ENCODE measurements at regions not wholly inside any gene's neighbourhood (a gene's known extent, or its start where the extent isn't known, plus 50 kb on each side); places are given as distances from the start of the nearest gene placed in this dataset.

DNA sequence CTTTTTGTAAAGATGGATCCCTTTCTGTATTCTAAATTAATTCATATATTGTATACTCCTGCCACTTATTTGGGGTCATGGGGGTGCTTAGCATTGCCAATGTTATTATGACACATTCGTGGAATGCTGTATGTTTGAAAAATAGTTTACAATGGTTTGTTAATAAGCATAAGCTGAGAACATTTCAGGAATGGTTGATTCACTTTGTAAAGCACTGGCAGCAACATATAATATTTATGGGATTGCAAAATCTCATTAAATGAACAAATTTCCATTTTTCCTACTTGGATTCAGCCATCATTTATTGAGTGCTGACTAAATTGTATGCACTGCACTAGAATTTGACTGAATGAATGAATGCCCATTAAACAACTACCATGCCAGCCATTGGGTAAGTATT, 215.2 kb upstream of the KLF4 start:
- in situ Hi-C loops (cut with MboI; ENCODE audit: low sequenced_read_pairs), result no loop called here

DNA sequence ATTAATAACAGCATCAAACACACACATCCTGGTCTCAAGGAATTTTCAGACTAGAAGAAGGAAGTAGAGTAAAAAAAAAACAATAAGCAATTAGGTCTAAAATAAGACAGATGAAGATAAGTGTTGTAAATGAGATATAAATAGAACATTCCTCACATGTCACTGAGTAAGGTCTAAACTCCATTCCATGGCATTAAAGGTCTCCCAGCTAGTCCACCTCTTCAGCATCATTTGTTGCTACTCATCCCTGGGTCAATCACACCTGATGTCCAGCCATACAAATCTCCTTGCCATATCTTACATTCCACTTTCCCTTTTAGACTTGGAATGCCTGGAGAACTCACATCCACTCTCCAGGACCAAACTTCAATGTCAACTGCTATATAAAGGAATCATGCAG, 214.1 kb upstream of the KLF4 start:
- in situ Hi-C loops (cut with MboI; ENCODE audit: low sequenced_read_pairs), result no loop called here

DNA sequence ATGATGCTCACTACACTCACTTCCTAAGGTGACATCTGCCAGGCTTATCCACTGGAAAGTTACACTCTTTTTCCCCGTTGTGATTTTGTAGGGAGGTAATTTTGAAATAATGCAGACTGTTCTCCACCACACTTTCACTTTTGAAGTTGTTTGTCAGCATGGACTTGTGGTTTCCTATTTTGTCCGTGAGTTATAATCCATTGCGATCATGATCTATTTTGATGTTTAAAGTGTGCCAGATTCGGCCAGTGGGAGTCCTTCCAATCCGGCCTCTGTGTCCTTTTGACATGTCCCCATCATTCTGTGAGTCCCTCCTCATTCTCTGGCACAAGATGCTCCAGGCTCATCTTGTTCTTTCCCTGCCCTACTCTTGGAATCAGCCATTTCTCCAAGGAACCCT, 211.3 kb upstream of the KLF4 start:
- in situ Hi-C loops (cut with MboI; ENCODE audit: low sequenced_read_pairs), result no loop called here

DNA sequence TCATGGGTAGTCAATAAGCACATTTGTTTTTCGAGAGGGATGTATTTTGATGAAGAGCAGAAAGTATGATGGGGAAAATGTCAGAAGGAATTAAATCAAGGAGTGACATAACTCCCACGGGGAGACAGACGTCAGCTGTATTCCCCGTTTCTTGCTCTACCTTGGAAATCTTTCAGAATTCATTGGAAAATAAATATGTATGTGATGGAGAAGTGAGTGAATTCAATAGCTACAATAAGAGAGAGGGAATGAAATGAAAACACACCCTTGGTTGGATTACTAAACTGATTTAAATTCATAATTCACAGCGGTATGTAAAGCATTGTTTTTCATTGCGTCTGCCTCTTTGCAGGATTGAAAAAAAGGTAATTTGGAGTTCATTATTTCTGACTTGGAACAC, 209.7 kb upstream of the KLF4 start:
- in situ Hi-C loops (cut with MboI; ENCODE audit: low sequenced_read_pairs), result no loop called here

DNA sequence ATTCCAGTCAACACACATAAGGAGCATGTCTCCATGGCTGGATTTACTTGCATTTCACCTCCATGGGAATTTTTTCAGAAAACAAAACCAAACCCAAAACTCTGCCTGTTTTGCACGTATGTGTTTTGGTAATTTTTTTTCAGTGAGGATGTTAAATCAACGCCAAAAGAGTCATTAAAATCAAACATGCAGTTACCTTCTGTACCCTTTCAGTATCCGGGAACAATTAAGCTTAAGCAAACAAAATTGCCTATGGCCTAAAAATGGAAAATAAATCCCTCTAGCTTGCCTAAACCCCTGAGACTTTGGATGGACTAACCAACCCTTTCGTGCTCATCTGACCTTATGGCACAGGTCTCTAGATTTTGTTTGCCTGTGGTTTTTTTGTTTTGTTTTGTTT, 209.2 kb upstream of the KLF4 start:
- in situ Hi-C loops (cut with MboI; ENCODE audit: low sequenced_read_pairs), result no loop called here

DNA sequence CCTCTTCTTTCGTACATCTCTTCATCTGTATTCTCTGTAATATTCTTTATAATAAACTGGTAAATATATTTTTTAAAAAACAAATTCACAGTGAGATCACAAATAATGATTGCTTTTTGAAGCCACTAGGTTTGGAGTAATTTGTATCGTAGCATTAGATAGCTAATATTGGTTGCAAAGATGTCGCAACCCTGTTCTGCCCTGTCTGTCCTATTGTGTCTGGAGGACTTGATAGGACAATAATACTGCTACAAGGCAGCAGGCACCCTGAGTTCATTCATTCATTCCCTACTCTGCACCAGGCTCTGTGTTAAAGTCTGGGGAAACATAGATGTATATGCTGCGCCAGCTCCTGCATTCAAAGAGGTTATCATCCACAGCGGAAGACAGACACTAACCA, 206.7 kb upstream of the KLF4 start:
- in situ Hi-C loops (cut with MboI; ENCODE audit: low sequenced_read_pairs), result no loop called here

DNA sequence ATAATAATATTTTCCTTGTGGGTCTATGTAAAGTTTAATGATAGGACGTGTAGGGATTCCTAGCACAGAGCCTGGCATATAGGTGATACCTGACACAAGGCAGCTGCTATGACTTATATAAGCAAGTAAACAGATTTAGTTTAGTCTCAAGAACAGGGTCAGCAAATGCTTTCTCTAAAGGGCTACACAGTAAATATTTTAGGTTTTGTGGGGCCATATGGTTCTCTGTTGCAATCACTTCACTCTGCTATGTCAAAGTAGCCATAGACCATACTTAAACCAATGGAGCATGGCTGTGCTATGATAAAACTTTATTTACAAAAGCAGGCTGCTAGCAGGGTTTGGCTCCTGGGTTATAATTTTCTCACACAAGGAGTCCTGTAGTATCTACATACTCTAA, 204.8 kb upstream of the KLF4 start:
- in situ Hi-C loops (cut with MboI; ENCODE audit: low sequenced_read_pairs), result no loop called here

DNA sequence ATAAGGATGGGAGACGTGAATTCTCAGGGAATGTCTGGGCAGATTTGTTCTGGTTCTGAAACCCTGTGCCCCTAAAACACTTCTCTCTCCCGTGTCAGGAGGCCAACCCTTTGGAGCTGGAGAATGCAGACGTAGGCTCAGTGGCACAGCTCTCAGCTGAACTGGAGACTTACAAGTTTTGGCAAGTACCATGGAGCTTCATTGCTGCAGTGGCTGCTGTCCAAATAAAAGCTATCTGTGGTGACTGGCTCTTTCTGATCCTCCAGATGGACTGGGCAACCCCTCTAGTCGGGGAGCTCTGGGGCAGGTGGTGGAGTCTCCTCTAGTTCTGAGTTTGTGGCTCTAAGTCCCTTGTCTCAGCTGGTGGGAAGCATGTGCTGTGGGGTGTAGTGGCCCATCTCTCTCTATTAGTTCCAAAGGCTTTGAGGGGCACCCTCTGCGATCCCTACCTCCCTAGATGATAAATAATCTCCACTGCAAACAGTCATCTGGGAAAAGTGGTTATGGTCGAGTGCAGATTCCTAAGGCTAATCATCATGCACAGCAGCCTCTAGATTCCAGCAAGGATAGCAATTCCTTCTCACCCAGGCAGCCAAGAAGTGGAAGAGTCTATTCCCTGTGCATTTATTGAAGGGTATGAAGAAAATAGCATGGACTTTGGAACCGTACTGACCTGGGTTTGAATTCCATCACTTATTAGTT, 204.2 kb upstream of the KLF4 start:
- in situ Hi-C loops (cut with MboI; ENCODE audit: low sequenced_read_pairs), result no loop called here

DNA sequence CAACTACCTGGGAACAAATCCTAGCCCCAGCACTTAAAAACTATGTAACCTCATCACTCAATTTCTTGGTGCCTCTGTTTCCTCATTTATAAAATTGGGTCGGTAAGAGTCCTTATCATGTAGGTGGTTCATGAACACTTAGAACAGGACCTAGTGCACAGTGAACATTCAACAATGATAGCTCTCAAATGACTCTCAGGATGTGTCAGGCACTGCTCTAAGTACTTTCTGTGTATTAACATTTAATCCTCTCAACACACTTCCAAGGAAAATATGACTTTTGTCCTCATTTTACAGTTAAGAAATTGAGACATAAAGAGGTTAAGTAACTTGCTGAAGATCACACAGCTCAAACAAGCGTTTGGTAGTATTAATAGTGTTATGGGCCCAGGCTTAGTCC, 202.1 kb upstream of the KLF4 start:
- in situ Hi-C loops (cut with MboI; ENCODE audit: low sequenced_read_pairs), result no loop called here

DNA sequence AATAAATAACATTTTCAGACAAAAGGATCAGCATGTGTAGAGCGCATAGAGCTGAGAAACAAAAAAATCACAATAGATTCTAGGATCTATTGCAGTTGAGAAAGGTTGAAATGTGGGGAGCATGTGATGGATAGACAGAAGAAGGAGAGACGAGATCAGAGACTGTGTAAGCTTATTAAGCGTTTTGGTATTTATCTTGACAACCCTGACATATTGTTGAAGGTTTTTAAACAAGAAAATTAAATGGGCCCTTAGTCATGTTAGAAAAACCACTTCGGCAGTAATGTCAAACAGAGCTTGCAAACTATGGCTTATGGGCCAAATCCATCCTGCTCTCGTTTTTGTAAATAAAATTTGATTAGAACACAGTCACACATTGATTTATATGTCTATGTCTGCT, 200.5 kb upstream of the KLF4 start:
- in situ Hi-C loops (cut with MboI; ENCODE audit: low sequenced_read_pairs), result no loop called here

DNA sequence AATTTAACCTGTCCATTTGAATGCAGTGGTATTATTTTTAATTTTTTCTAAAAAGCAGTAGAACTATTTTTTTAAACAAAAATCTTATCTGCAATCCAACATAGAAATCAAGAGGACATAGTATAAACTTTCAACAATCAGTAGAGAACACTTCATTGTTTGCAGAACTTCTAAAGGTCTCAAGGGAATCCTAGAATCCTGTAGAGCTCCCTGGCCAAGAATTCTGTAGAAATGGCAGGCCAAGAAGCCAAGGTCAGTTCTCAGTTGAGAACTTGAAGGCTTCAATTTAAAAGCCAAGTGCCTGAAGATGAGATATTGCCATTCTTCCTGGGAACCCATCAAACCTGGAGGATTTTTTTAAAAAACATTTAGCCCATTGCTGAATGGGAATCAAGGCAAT, 199.2 kb upstream of the KLF4 start:
- in situ Hi-C loops (cut with MboI; ENCODE audit: low sequenced_read_pairs), result no loop called here

DNA sequence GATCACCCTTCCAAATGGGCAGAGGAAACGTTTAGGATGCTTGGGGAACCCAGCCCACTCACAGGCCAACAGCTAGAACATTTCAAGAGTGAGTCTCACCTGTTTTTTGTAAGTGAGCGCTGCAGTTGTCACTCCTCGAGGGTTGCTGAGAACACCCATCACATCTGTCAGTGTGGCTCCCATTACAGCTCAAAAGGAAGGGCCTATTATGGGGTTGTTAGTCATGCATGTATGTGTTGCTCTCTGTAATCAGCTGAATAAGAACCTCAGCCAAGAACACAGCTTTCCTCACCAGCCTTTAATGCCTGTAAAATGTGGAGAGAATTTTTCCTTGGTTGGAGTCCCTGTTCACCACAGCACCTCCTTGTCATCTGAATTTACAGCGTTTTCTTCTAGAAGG, 196.3 kb upstream of the KLF4 start:
- in situ Hi-C loops (cut with MboI; ENCODE audit: low sequenced_read_pairs), result no loop called here

DNA sequence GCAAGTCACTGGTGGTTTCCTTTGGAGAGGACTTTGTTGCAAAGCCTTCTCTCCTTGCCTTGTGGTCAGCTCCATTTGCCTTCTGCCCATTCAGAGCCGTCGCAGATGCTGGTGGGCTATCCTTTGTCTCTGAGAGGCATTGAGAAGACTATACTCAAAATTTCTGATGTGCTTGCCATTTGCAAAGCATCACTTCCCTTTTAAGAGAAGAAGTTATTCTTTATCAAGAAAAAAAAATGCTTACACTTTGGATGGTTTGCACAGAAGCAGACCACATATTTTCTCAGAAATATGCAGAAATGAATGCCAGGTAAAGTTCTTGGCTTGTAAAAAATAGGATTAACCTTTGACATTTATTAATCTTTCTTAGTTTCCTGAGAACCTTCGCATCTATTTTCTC, 195.8 kb upstream of the KLF4 start:
- in situ Hi-C loops (cut with MboI; ENCODE audit: low sequenced_read_pairs), result no loop called here

DNA sequence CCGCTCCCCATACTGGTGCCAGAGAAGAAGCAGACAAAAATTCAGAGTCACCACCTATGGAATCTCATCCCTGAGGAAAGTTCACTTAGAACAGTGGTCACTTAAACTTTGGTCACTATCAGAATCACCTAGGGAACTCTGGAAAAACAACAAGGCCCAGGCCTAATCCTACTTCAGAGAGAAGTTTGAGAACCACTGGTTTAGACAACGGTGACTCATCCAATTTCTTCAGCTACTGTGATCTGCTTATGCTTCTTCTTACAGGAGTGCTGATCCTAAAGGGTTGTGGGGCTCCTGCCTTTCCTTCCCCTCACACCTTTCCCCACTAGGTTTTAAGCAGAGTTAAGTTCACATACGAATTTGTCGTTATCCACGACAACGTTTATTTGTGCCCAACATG, 194.7 kb upstream of the KLF4 start:
- in situ Hi-C loops (cut with MboI; ENCODE audit: low sequenced_read_pairs), result no loop called here

DNA sequence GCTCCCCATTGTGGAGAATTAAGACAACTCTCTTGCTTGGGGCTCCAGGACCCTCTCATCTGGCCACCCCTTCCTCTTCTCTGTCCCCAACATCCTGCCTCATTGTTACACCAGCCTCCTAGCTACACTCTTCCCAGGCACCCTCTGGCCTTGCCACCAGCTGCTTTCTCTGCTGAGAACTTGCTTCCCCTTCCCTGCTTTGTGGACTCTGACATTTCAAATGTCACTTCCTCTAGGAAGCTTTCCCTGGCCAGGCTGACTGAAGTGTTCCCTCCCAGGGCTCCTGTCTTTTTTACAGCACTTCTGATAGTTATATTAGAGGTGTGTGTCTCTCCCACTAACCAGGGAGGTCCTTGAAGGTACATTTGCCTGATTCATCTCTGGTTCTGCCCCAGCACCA, 194.0 kb upstream of the KLF4 start:
- in situ Hi-C loops (cut with MboI; ENCODE audit: low sequenced_read_pairs), result no loop called here

DNA sequence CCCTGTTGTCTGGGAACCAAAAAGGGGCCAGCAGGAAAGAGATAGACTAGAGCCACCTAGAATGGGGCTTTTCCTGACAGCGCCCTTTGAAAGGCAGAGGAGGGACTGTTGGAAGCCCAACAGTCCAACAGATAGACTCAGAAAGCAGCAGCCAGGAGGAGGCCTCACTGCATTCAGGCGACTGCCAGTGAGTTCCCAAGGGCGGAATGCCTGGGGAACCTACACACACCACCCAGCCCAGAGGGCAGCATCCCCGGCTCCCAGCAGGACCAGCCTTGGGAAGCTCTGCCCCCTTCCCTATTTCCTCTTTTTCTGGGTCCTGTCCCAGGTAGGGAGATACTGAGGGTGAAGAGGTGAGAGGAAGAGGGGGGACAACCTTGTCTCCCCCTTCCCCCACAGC, 192.4 kb upstream of the KLF4 start:
- in situ Hi-C loops (cut with MboI; ENCODE audit: low sequenced_read_pairs), result no loop called here

DNA sequence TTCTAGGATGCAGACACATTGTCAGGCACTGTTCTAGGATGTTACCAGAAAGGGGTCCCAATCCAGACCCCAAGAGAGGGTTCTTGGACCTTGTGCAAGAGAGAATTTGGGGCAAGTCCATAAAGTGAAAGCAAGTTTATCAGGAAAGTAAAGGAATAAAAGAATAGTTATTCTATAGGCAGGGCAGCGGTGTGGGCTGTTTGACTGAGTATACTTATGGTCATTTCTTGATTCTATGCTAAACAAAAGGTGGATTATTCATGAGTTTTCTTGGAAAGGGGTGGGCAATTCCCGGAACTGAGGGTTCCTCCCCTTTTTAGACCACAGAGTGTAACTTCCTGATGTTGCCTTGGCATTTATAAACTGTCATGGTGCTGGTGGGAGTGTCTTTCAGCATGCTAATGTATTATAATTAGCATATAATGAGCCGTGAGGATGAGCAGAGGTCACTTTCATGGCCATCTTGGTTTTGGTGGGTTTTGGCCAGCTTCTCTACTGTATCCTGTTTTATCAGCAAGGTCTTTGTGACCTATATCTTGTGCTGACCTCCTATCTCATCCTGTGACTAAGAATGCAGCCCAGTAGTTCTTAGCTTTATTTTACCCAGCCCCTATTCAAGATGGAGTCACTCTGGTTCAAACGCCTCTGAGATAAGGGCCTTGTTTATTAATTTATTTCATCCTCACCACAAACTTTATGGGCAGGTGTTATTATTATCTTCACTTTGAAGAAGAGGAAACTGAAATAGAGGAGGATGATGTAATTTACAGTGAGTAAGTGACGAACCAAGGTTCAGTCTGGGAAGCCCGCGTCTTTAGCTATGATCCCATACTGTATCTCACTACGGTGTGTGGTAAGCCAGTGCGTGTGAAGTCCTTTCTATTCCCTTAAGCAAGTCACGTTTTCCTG, 186.0 kb upstream of the KLF4 start:
- in situ Hi-C loops (cut with MboI; ENCODE audit: low sequenced_read_pairs), result no loop called here

DNA sequence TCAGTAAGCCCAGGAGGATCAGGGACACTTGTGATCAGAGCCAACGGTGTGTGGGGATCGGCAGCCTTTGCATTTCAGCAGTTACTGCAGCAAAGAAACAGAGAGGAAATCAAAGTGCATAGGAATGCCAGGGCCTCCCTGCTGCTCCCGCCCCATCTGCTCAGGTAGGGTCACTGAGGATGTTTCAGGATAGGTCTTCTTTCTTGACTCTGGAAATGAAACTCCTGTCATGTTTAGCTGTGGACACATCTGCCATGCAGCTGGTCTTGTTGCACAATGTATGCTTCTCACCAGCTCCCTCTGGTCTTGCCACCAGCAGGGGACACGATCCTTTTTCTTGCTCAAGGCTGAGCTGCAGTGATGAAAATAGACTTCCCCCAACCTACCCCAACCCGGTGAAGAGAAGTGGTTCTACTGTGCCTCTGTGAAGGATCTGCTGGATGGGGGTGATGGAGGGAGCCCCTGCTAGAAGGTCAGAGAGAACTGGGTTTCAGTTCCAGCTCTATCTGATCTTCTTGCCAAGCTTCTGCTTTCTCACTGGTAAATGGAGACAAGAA, 185.2 kb upstream of the KLF4 start:
- in situ Hi-C loops (cut with MboI; ENCODE audit: low sequenced_read_pairs), result no loop called here

DNA sequence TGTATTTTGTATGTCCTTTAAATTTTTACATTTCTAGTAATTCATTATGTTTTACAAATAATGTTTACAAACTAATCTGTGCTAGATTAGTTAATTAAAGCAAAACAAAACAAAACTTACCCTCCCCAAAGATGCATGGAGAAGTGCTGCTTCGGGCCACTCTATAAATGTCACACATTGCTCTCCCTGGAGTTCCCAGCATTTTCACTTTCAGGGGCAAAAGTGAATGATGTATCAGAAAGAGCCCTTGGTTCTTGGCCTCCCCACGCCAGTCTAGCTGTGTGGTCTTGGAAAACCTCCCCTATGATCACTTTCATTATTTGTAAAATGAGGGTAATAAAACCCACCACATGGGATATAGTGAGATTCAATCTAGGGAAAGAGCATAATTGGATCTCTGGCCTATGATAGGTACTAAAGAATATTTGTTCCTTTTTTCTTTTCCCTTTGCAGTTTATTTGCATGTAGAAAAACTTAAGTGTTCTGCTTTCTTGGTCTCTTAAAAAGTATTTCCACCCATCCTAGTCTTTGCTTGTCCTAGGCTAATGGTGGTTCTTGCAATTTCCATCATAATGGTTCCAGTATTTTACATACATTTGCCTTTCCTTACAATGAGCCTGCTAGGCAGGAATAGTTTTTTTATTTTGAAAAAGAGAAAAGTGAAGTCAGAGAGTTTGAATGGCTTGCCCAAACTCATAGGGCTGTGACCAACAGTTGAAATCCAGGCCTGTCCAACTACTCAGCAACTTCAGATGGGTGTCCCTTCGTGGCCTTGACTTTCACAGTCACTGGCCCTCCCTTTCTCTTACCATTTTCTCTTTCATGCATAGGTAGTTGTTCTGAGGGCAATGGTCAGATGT, 184.5 kb upstream of the KLF4 start:
- in situ Hi-C loops (cut with MboI; ENCODE audit: low sequenced_read_pairs), result no loop called here

DNA sequence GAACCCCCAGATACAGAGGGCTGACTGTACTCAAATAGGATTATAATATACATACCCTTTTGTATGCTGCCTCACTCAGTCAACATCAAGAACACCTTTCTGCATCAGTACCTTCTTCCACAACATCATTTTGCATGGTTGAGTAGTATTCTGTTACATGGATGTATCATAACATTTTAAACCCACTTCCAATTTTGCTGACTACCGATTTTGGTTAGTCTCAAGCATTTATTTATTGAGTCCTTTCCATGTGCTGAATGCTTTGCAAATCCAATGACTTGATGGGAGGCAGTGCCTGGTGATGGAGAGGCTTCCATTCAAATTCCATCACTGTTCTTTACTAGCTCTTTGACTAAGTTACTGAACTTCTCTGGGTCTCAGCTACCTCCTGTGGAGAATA, 182.0 kb upstream of the KLF4 start:
- in situ Hi-C loops (cut with MboI; ENCODE audit: low sequenced_read_pairs), result no loop called here

DNA sequence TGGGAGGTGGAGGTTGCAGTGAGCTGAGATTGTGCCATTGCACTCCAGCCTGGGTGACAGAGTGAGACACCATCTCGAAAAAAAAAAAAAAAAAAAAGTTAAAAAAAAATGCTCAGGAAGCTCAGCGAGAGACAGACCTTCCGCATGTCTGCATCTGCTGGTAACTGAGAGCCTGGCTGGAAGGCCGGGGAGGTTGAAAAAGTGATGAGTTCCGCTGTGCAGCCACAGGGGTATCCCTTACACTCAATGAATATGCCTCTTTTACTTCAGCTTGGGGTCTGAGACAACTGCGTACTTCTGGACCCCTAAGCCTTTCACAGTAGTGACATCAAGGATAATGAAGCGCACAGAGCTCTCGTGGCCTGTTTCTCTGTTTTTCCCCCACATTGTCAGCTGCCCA, 179.9 kb upstream of the KLF4 start:
- in situ Hi-C loops (cut with MboI; ENCODE audit: low sequenced_read_pairs), result no loop called here
